DND-41 (cell line): ENCODE measurements at regions not wholly inside any gene's neighbourhood (a gene's known extent, or its start where the extent isn't known, plus 50 kb on each side); places are given as distances from the start of the nearest gene placed in this dataset.

Experiments used
- ATAC-seq: fragments of 200-7000 bp; cut with Tn5 transposase; 3 replicates; pipeline ENCODE4 v1.9.1; 2021; ENCODE audit warnings: low read depth; ENCODE audit not compliant: insufficient read depth
- DNase-seq: peaks from one replicate; pipeline ENCODE4 v3.0.0-alpha.2; 2020
- H2AFZ ChIP-seq: 2 replicates; pipeline ENCODE4 v1.6.0; 2012; ENCODE audit warnings: low read depth, low read length
- H3K27ac ChIP-seq: 2 replicates; pipeline ENCODE4 v1.5.1; 2012; ENCODE audit warnings: low read length, inconsistent platforms
- H3K27me3 ChIP-seq: fragments of 200-600 bp; sonication (generic); 2 replicates; pipeline ENCODE4 v1.6.0; 2012; ENCODE audit warnings: low read length, mild to moderate bottlenecking, inconsistent platforms; ENCODE audit not compliant: insufficient read depth, poor library complexity
- H3K36me3 ChIP-seq: 2 replicates; pipeline ENCODE4 v1.5.1; 2012; ENCODE audit warnings: low read length, inconsistent platforms; ENCODE audit not compliant: insufficient read depth
- H3K4me1 ChIP-seq: 2 replicates; pipeline ENCODE4 v1.5.1; 2012; ENCODE audit warnings: mild to moderate bottlenecking, low read length; ENCODE audit not compliant: insufficient read depth
- H3K4me2 ChIP-seq: 2 replicates; pipeline ENCODE4 v1.6.0; 2012; ENCODE audit warnings: mild to moderate bottlenecking, moderate library complexity, low read length, inconsistent platforms; ENCODE audit not compliant: insufficient read depth
- H3K4me3 ChIP-seq, 2 experiments: fragments of 200-600 bp in 1 of 2; shearing (Covaris generic) in 1 of 2; 2 replicates each; pipeline ENCODE4 v1.5.1; 2012 to 2016; ENCODE audit warnings: inconsistent platforms in 2 of 2, low read length in 2 of 2, mild to moderate bottlenecking in 2 of 2, low read depth in 1 of 2, moderate library complexity in 1 of 2
- H3K79me2 ChIP-seq: 2 replicates; pipeline ENCODE4 v1.6.0; 2012; ENCODE audit warnings: low read length, inconsistent platforms; ENCODE audit not compliant: insufficient read depth
- H3K9ac ChIP-seq: 2 replicates; pipeline ENCODE4 v1.6.0; 2012; ENCODE audit warnings: low read depth, mild to moderate bottlenecking, inconsistent platforms, low read length, moderate library complexity
- H3K9me3 ChIP-seq: 2 replicates; pipeline ENCODE4 v1.5.1; 2012; ENCODE audit warnings: low read length, moderate library complexity, mild to moderate bottlenecking, inconsistent platforms; ENCODE audit not compliant: insufficient read depth, severe bottlenecking
- H4K20me1 ChIP-seq: 2 replicates; pipeline ENCODE4 v1.6.0; 2012; ENCODE audit warnings: low read length; ENCODE audit not compliant: insufficient read depth
- EZH2 ChIP-seq: IDR thresholded peaks from 3 replicates; pipeline ENCODE4 v1.6.1; 2012; ENCODE audit warnings: borderline replicate concordance, low read depth, mild to moderate bottlenecking, moderate library complexity, low read length, inconsistent platforms; ENCODE audit not compliant: severe bottlenecking
- TF ChIP-seq, protein P1 (sequence below): IDR thresholded peaks from 2 replicates; pipeline ENCODE4 v1.5.1; 2012; ENCODE audit warnings: borderline replicate concordance, low read length, moderate library complexity, mild to moderate bottlenecking; ENCODE audit not compliant: poor library complexity, severe bottlenecking; ENCODE audit errors: extremely low read depth

DNA sequence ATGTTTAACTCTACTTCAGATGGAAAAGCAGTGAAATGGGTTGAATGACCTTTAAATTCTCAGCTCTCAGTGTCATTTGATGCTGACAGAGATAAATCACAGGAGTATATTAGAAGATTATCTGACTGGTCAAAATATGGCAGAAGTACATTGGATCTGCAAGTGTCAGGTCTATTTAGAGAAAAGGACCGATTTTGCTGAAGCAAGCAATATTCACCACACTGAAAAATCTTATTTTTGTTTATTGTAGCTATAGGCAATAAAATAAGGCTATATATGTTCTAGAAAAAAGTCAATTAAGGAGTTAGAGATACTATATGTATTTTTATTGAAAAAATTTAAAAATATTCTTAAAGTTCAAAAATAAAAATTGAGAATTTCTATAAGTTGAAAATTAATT, 325.3 kb downstream of the CXXC4 start:
- Histone ChIP-seq H3K79me2 (no peaks in the 10 kb centered on the region), H3K4me3 (no peak overlapping the region), H2AFZ (no peak overlapping the region), H3K27ac (no peak overlapping the region), H3K27me3 (no peaks in the 10 kb centered on the region), H4K20me1 (no peaks in the 10 kb centered on the region), H3K9ac (no peak overlapping the region), H3K36me3 (no peaks in the 10 kb centered on the region), H3K9me3 (no peaks in the 10 kb centered on the region), H3K4me2 (no peak overlapping the region), H3K4me1 (no peaks in the 10 kb centered on the region)
- no peak for DNase-seq
- no peak for TF ChIP-seq EZH2
- TF ChIP-seq, protein P1, sequence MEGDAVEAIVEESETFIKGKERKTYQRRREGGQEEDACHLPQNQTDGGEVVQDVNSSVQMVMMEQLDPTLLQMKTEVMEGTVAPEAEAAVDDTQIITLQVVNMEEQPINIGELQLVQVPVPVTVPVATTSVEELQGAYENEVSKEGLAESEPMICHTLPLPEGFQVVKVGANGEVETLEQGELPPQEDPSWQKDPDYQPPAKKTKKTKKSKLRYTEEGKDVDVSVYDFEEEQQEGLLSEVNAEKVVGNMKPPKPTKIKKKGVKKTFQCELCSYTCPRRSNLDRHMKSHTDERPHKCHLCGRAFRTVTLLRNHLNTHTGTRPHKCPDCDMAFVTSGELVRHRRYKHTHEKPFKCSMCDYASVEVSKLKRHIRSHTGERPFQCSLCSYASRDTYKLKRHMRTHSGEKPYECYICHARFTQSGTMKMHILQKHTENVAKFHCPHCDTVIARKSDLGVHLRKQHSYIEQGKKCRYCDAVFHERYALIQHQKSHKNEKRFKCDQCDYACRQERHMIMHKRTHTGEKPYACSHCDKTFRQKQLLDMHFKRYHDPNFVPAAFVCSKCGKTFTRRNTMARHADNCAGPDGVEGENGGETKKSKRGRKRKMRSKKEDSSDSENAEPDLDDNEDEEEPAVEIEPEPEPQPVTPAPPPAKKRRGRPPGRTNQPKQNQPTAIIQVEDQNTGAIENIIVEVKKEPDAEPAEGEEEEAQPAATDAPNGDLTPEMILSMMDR = no peak
- no peak for ATAC-seq

DNA sequence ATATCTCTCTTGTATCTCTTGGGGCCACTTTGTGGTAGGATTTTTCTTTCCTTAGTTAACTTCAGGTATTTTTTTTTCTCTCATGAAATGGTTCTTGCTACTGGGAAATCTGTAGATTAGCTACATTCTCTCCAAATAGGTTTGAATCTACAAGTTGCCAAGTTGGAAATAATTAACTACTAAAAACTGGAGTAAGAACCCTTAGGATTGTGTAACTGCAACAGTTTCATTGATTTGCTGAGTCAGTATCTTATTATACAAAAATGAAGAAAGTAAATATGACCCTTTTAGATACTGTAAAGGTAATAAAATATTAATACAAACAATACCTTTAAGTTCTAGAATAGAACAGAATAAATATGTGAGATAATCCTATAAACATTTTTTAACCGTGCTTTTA, 327.9 kb downstream of the CXXC4 start:
- no peaks in the 10 kb centered on the region for H3K4me1 ChIP-seq
- H3K79me2 ChIP-seq = no peaks in the 10 kb centered on the region
- H2AFZ ChIP-seq = no peak overlapping the region
- H3K27ac ChIP-seq = no peak overlapping the region
- DNase-seq (no peak), ATAC-seq (no peak)
- no peak overlapping the region for H3K4me3 ChIP-seq
- no peak overlapping the region for H3K4me2 ChIP-seq
- no peaks in the 10 kb centered on the region for H4K20me1 ChIP-seq
- no peak for TF ChIP-seq EZH2
- TF ChIP-seq, protein P1 = no peak
- no peaks in the 10 kb centered on the region for H3K9me3 ChIP-seq
- H3K36me3 ChIP-seq = no peaks in the 10 kb centered on the region
- no peaks in the 10 kb centered on the region for H3K27me3 ChIP-seq
- H3K9ac ChIP-seq = no peak overlapping the region

DNA sequence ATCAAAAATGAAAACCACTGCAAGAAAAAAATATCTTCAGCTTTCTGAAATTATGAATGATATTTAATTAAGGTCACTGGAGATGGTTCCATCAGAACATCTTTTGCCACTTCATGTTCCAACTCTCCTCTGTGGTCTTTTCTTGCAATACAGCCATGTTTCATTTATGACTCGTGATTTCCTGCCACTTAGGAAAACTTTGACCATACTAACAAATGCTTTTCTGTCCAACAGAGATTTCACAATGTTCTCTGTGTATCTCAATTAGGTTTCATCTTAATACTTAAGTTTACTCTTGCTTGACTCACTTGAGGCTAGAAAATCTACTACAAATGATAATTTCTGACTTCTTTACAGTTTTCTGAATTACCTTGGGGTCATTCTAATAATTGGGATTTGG, 330.9 kb downstream of the CXXC4 start:
- Histone ChIP-seq H3K36me3 (no peaks in the 10 kb centered on the region), H3K27me3 (no peaks in the 10 kb centered on the region), H3K4me3 (no peak overlapping the region), H3K4me1 (no peaks in the 10 kb centered on the region), H3K4me2 (no peak overlapping the region), H3K9ac (no peak overlapping the region), H2AFZ (no peak overlapping the region), H3K27ac (no peak overlapping the region), H3K9me3 (no peaks in the 10 kb centered on the region), H4K20me1 (no peaks in the 10 kb centered on the region), H3K79me2 (no peaks in the 10 kb centered on the region)
- no peak for DNase-seq
- no peak for TF ChIP-seq EZH2
- ATAC-seq = no peak

DNA sequence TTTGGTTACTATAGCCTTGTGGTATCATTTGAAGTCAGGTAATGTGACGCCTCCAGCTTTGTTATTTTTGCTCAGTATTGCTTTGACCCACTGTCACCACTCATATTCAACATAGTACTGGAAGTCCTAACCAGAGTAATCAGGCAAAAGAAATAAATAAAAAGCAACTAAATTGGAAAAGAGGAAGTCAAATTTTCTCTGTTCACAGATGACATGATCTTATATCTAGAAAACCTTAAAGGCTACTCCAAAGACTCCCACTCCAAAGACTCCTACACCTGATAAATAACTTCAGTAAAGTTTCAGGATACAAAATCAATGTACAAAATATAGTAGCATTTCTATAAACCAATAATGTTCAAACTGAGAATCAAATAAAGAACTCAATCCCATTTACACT, 348.6 kb downstream of the CXXC4 start:
- no peaks in the 10 kb centered on the region for H3K4me1 ChIP-seq
- H3K79me2 ChIP-seq = no peaks in the 10 kb centered on the region
- H3K9ac ChIP-seq = no peak overlapping the region
- H3K4me3 ChIP-seq = no peak overlapping the region
- H3K36me3 ChIP-seq = no peaks in the 10 kb centered on the region
- H3K4me2 ChIP-seq = no peak overlapping the region
- no peak overlapping the region for H2AFZ ChIP-seq
- ATAC-seq (no peak), DNase-seq (no peak)
- H3K27ac ChIP-seq = no peak overlapping the region
- H3K27me3 ChIP-seq = no peaks in the 10 kb centered on the region
- H3K9me3 ChIP-seq = no peaks in the 10 kb centered on the region
- no peaks in the 10 kb centered on the region for H4K20me1 ChIP-seq
- TF ChIP-seq, protein P1 = no peak
